ENCODE measurements at regions not wholly inside any gene's neighbourhood (a gene's known extent, or its start where the extent isn't known, plus 50 kb on each side); places are given as distances from the start of the nearest gene placed in this dataset.

- no peak for TF ChIP-seq CHD7 (IDR thresholded peaks at IDR 0.05; ENCODE audit: insufficient replicate concordance, low read length)
- no peak for TF ChIP-seq CTCF (IDR thresholded peaks at IDR 0.05; ENCODE audit: control extremely low read depth in 1 of 3, insufficient read depth in 1 of 3, low read depth in 1 of 3, low read length in 3 of 3)
- no peak for TF ChIP-seq SP1 (IDR thresholded peaks at IDR 0.05; ENCODE audit: low read depth, low read length)
- TF ChIP-seq SIX5 (IDR thresholded peaks at IDR 0.05; ENCODE audit: low read depth, low read length), result no peak
- no peak for TF ChIP-seq JUND (IDR thresholded peaks at IDR 0.05; ENCODE audit: low read length)
- no peak for TF ChIP-seq SRF (IDR thresholded peaks at IDR 0.05; ENCODE audit: low read depth, low read length)
- TF ChIP-seq BCL11A (IDR thresholded peaks at IDR 0.05; ENCODE audit: low read depth in 2 of 2, low read length in 2 of 2), result no peak
- TF ChIP-seq E2F6 (IDR thresholded peaks at IDR 0.05), result no peak
- no peak for TF ChIP-seq RBBP5 (IDR thresholded peaks at IDR 0.05; ENCODE audit: borderline replicate concordance, low read depth, low read length)
- TF ChIP-seq YY1 (IDR thresholded peaks at IDR 0.05; ENCODE audit: low read depth, low read length), result no peak
These were observed 194.2 kb upstream of the MEX3C start (continued) for GRCh38 chr18:51391731-51392130.
